ENCODE measurements at regions not wholly inside any gene's neighbourhood (a gene's known extent, or its start where the extent isn't known, plus 50 kb on each side); places are given as distances from the start of the nearest gene placed in this dataset.

- DNase-seq = no peak
Observed at GRCh38 chr2:71888751-71889445, 258.8 kb downstream of the CYP26B1 start.

DNA sequence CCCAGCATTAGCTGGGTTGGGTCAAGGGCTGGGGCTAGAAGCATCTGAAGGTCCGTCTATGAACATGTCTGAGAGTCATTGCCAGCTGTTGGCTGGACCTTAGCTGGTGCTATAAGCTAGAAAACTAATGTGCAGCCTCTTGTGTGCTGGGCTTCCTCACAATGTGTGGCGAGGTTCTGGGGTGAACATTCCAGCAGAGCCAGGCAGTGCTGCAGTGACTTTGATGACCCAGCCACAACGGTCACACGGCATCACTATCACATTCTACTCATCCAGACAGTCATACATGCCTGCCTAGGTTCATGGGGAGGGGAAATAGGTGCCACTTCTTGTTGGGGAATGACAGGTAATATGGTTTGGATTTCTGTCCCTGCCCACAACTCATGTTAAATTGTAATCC is 260.5 kb downstream of the CYP26B1 start:
- DNase-seq = no peak

DNA sequence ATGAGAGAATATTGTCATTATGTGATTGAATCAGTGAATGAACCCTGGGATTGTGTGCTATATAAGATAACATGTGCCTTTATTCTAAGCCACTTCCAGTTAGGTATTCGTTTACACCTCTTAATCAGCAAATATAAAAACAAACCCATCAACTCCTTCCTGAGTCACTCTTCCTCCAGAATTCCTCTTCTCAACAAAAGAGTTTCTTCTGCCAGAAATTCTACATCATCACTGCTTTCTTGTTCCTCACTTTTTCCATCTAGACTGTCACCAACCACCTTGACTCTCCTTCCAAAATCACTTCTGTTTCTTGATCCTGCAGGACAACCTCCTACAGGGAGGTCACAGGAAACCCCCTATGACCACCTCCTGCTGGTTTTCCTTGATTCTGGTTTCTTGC is 261.4 kb downstream of the CYP26B1 start:
- no peak for DNase-seq

DNA sequence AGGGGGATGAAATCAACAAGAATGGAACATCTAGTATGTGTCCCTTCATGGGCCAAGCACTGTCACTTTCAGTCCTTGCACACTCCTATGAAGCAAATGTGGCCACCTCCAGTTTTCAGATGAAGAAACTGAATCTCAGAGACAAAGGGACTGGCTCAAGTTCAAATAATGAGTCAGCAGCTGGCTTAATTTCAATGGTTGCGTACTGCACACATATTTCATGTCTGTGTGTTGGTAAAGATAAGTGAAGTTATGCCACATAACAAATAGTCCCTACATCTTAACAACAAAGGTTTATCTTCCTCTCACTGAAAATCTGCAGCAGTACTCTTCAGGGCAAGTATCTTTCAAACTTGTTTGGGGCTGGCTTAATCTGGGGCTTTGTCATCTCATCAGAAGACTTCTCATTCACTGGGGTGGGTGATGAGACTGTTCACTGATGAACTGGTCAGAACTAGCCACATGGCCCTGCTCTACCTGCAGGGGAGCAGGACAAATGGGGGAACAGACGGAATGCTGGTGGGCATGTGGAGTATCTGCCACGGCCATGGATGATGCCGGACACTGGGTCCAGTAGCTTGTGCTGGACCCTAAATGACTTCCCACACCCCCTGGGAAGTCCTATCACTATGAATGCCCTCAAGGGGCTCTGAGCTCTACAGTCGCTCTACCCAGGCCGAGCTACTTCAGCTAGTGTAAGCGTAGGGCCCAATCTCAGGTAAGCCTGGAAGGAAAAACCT is 263.2 kb downstream of the CYP26B1 start:
- no peak for DNase-seq

DNA sequence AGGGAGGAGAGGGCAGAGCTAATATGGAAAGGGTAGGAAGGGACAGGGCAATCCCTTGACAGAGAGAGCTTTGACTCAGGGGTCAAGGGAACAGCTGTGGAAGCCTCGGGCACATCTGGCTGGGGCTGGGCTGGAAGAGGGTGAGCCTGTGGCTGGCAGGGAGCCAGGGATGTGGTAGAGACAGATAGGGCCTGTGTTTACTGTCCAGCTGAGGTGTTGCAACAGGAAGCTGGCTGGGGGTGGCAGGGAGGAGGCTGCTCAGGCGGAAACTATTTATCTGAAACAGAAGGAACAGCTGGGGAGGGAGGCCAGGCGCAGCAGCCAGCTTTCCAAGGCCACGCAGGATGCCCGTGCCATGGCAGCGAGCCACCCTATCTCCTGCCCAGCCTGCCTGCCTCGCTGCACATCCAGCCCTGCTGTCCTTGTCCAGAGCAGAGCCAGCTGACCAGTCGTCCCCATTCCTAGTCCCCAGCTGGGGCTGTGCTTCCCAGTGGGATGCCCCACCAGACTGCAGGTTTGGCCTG is 264.7 kb downstream of the CYP26B1 start:
- DNase-seq = no peak

GRCh38 chr2:71882236-71882946 is 265.3 kb downstream of the CYP26B1 start:
- DNase-seq = no peak

DNA sequence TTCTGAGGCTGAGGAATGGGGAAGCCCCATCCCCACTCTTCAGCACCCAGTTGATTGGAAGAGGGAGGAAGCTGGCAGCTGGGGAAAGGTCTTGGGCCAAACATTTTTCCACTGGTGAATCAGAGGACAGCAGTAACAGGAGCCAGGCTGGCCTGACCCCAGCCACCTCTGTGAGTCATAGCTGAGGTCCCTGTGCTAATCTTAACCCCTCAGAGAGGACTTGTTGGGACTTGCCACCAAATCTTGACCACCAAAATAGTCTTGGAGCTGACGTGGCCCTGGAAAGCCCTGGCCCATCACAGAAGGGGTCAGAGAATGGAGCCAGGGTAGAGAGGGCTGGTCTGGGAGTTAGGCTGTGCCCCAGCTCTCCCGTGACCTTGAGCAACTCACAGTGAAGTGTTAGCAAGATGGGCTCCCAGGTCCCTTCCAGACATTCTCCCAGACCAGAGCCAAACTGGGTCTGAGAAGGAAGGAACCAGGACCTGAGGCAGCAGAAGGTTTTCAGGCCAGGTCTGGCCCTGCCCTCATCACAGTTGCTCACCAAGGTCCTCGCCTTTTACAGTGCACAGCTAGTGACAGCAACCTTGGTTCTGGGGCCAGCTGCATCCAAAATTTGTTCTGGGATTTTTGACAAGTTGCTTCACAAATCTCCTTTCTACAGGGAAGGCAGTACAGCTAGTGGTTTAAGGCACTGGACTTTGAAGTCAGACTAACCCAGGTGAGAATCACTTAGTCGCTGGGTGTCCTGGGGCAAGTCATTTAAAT is 266.6 kb downstream of the CYP26B1 start:
- no peak for DNase-seq

DNA sequence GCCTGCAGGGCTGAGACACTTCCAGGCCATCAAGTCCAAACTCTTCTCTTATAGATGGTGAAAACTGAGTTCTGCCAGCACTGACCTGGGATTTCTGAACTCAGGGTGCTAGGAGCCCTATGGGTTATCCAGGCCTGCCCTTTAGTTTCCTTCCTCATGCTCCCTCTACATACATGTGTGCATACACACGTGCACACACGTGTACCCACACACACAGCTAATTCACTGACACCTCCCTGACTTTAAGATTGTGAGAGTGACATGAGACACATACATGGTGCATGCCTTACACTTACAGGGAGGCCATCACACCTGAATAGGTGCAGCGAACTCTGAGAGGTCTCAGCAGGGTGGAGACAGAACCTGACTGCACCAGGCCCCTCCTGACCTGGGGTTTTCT is 267.4 kb downstream of the CYP26B1 start:
- no peak for DNase-seq

- no peak for DNase-seq
Observed at GRCh38 chr2:71879509-71880184, 268.0 kb downstream of the CYP26B1 start.

DNA sequence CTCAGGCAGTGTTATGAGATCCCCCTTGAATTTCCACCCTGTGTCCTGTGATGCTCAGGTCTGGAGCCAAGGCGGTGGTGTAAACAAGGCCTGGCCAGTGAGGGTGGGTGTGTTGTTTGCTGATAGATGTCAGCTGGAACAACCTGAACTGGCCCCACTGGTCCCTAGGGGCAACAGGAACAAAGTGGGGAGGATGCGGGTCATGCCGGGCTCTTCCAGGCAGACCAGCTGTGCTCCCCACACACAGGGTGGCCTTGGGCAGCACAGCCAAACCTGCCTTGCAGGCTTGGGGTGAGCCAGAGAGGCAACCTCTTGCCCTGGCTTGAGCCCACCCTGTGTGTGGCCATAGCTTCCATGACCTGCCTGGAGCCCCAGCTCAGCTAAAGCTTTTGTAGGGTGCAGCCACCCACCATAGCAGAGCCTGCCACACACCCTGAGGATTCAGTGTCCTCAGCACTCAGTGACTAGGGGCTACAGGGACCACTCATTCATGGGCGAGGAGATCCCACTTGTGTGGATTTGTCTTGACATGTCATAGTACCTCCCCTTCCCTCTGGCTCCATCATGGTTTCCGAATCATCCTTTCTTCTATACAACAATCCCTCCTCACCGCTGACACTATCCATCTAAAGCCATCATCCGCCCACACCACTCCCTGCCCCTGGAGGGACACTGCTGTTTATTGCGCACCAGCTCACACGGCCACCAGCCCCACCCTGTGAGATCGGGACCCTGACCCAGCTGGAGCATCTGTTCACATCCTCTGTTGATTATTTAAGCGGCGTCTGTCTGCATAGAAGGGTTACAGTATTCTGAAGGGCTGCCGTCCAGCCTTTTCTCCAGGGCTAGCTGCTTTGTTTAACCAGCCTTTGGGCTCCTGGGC is 268.8 kb downstream of the CYP26B1 start:
- no peak for DNase-seq

DNA sequence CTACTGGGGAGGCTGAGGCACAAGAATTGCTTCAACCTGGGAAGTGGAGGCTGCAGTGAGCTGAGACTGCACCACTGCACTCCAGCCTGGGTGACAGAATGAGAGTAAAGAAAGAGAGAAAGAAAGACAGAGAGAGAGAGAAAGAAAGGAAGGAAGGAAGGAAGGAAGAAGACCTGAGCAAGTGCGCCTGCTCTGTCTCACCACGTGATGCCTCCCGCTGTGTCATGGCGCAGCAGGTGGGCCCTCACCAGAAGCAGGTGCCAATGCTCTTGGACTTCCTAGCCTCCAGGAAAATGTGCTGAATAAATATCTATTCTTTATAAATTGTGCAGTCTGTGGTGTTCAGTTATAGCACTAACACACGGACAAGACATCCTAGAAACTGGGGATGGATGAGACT is 270.0 kb downstream of the CYP26B1 start:
- no peak for DNase-seq

DNA sequence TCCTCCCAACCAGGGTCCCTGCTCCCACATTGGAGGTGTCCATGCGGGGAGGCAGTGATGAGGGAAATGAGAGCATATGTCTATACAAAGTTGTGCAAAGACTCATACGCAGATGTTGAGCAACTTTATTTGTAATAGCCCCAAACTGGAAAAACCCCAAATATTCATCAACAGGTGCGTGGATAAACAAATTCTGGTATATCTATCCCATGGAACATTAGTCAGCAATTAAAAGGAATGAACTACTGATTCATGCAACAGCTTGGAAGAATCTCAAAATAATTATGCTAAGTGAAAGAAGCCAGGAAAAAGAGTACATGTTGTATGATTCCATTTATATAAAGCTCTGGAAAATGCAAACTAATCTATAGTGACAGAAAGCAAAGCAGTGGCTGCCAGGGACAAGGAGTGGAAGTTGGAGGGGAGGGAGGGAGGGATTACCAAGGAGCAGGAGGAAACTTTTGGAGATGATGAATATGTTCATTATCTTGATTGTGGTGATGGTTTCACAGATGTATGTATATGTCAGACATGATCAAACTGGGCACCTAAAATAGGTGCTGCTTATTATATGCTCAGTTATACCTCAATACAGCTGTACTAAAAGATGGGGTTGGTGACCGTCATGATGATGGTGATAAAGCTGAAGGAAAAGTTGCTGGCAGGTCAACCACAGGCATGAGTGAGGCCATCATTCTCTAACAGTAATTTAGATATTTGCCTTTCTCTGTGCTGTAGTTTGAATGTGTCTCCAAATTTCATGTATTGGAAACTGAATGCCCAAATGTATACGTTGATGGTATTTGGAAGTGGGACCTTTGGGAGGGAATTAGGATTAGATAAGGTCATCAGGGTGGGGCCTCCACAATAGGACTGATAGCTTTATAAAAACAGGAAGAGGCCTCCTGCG is 270.9 kb downstream of the CYP26B1 start:
- no peak for DNase-seq

DNA sequence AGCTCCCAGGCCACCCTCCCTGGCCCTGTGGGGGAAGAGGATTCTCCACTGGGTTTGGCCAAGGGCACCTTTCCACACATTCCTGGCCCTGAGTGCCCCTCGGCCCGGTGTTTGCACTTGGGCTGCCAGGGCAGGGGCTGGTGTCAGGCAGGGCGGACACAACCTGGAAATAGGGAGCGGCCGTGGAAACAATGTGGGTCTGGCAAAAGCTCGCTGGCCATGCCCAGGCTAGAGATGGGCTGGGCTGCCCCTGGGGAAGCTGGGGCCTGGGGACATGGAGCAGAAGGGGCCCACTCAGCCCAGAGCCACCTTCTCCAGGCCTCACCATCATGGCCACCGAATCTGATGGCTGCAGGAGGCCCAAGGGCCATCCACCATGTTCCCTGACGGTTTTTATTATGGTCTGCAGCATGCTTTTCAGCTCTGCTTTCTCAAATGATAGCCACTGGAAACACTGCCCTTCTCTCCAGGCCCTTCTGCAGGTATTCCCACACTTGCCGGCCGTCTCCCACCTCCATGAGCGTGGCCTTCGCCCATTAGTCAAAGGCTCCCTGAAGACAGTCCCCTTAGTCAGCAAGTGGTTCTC is 275.1 kb downstream of the CYP26B1 start:
- DNase-seq = no peak

GRCh38 chr2:71865391-71865965 is 282.2 kb downstream of the CYP26B1 start:
- no peak for DNase-seq

- DNase-seq = no peak
Observed at GRCh38 chr2:71864085-71864484, 283.6 kb downstream of the CYP26B1 start.

GRCh38 chr2:71863396-71863795 is 284.3 kb downstream of the CYP26B1 start:
- no peak for DNase-seq

GRCh38 chr2:71862921-71863320 is 284.7 kb downstream of the CYP26B1 start:
- no peak for DNase-seq

GRCh38 chr2:71861186-71862160 is 286.2 kb downstream of the CYP26B1 start:
- DNase-seq = no peak

Data from stimulated activated CD8-positive, alpha-beta memory T cell treated with anti-CD3 and anti-CD28 coated beads, Interleukin-4, amount 100 ng/mL, for 48 hours (primary cell).